SK-N-SH treated with all-trans-retinoic acid at 6 μM for 48 hours (cell line): ENCODE measurements at regions not wholly inside any gene's neighbourhood (a gene's known extent, or its start where the extent isn't known, plus 50 kb on each side); places are given as distances from the start of the nearest gene placed in this dataset.

Experiments used
- GLIS3 ChIP-seq: fragments of 250-450 bp; sonication (Bioruptor Pico); IDR thresholded peaks from 2 replicates; pipeline ENCODE4 v1.5.0; 2020; ENCODE audit warnings: mild to moderate bottlenecking, moderate library complexity
- ISL1 ChIP-seq: fragments of 250-450 bp; sonication (Bioruptor Pico); IDR thresholded peaks from 2 replicates; pipeline ENCODE4 v2.1.2; 2022; ENCODE audit warnings: mild to moderate bottlenecking, moderate library complexity
- PPARA ChIP-seq: fragments of 250-450 bp; sonication (Bioruptor Pico); IDR thresholded peaks from 2 replicates; pipeline ENCODE4 v1.5.0; 2020; ENCODE audit warnings: mild to moderate bottlenecking, borderline replicate concordance
- RARB ChIP-seq: fragments of 250-450 bp; sonication (Bioruptor Pico); IDR thresholded peaks from 2 replicates; pipeline ENCODE4 v1.8.0; 2021; ENCODE audit warnings: mild to moderate bottlenecking, moderate library complexity
- TCF4 ChIP-seq: fragments of 250-450 bp; sonication (Bioruptor Pico); IDR thresholded peaks from 2 replicates; pipeline ENCODE4 v1.8.0; 2021; ENCODE audit warnings: mild to moderate bottlenecking, moderate library complexity, borderline replicate concordance
- ZC3H10 ChIP-seq: fragments of 250-450 bp; sonication (Bioruptor Pico); IDR thresholded peaks from 2 replicates; pipeline ENCODE4 v1.5.1; 2021; ENCODE audit warnings: mild to moderate bottlenecking, moderate library complexity
- ZFP3 ChIP-seq: fragments of 250-450 bp; sonication (Bioruptor Pico); IDR thresholded peaks from 2 replicates; pipeline ENCODE4 v1.5.0; 2020; ENCODE audit warnings: mild to moderate bottlenecking, moderate library complexity
- ZFP30 ChIP-seq: fragments of 450-650 bp; formaldehyde crosslinking; IDR thresholded peaks from 2 replicates; pipeline ENCODE4 v1.5.0; 2022; ENCODE audit warnings: mild to moderate bottlenecking, moderate library complexity
- TF ChIP-seq, protein P1 (sequence below): fragments of 250-450 bp; sonication (Bioruptor Pico); IDR thresholded peaks from 2 replicates; pipeline ENCODE4 v1.5.1; 2021; ENCODE audit warnings: mild to moderate bottlenecking, moderate library complexity
- TF ChIP-seq, protein P2 (sequence below): fragments of 250-450 bp; sonication (Bioruptor Pico); IDR thresholded peaks from 2 replicates; pipeline ENCODE4 v1.8.0; 2020; ENCODE audit warnings: mild to moderate bottlenecking, moderate library complexity, borderline replicate concordance
- TF ChIP-seq, protein P3 (sequence below): fragments of 250-450 bp; sonication (Bioruptor Pico); IDR thresholded peaks from 2 replicates; pipeline ENCODE4 v1.5.0; 2020; ENCODE audit warnings: mild to moderate bottlenecking, moderate library complexity

DNA sequence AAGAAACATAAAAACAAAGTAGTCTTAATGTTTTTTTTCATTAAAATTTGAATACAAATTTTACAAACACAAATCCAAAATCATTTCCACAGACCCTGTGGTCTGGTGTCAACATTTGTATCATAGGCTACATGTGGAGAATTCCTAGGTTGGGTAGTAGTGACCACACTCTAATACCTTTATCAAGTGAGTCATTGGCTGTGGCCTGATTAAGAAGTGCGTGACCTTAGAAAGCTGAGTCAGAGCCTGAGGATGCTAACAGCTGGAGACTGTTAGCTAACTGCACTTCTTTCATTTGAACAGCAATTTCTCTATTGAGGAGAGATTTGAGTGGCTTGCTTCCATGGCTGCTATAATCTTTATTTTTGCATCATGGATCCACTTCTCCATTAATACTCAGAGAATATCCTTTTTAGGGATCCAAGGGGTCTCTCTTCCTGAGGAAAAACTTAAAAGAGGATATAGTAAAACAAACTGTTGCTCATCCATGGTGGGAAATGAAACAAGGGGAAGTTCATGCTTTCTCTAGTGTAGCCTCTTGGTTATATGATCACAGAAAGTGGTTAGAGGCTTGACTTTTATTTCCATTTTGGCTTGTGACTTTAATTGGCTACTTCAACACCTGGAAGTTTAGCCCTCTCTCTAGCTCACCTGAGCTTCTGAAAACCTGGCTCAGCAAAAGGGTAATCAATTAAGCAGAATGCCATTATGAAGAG, 335.8 kb downstream of the PABPC4L start:
- no peak for TF ChIP-seq ZC3H10 (CRISPR knock-in tag)
- TF ChIP-seq TCF4 (CRISPR knock-in tag) = no peak
- no peak for TF ChIP-seq PPARA (CRISPR knock-in tag)
- no peak for TF ChIP-seq ZFP30 (CRISPR knock-in tag)
- no peak for TF ChIP-seq GLIS3
- no peak for TF ChIP-seq RARB
- TF ChIP-seq ZFP3 (CRISPR knock-in tag) = no peak
- TF ChIP-seq, protein P1, sequence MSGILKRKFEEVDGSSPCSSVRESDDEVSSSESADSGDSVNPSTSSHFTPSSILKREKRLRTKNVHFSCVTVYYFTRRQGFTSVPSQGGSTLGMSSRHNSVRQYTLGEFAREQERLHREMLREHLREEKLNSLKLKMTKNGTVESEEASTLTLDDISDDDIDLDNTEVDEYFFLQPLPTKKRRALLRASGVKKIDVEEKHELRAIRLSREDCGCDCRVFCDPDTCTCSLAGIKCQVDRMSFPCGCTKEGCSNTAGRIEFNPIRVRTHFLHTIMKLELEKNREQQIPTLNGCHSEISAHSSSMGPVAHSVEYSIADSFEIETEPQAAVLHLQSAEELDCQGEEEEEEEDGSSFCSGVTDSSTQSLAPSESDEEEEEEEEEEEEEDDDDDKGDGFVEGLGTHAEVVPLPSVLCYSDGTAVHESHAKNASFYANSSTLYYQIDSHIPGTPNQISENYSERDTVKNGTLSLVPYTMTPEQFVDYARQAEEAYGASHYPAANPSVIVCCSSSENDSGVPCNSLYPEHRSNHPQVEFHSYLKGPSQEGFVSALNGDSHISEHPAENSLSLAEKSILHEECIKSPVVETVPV (CRISPR knock-in tag) = no peak
- TF ChIP-seq, protein P2, sequence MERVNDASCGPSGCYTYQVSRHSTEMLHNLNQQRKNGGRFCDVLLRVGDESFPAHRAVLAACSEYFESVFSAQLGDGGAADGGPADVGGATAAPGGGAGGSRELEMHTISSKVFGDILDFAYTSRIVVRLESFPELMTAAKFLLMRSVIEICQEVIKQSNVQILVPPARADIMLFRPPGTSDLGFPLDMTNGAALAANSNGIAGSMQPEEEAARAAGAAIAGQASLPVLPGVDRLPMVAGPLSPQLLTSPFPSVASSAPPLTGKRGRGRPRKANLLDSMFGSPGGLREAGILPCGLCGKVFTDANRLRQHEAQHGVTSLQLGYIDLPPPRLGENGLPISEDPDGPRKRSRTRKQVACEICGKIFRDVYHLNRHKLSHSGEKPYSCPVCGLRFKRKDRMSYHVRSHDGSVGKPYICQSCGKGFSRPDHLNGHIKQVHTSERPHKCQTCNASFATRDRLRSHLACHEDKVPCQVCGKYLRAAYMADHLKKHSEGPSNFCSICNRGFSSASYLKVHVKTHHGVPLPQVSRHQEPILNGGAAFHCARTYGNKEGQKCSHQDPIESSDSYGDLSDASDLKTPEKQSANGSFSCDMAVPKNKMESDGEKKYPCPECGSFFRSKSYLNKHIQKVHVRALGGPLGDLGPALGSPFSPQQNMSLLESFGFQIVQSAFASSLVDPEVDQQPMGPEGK (CRISPR knock-in tag) = no peak
- TF ChIP-seq, protein P3, sequence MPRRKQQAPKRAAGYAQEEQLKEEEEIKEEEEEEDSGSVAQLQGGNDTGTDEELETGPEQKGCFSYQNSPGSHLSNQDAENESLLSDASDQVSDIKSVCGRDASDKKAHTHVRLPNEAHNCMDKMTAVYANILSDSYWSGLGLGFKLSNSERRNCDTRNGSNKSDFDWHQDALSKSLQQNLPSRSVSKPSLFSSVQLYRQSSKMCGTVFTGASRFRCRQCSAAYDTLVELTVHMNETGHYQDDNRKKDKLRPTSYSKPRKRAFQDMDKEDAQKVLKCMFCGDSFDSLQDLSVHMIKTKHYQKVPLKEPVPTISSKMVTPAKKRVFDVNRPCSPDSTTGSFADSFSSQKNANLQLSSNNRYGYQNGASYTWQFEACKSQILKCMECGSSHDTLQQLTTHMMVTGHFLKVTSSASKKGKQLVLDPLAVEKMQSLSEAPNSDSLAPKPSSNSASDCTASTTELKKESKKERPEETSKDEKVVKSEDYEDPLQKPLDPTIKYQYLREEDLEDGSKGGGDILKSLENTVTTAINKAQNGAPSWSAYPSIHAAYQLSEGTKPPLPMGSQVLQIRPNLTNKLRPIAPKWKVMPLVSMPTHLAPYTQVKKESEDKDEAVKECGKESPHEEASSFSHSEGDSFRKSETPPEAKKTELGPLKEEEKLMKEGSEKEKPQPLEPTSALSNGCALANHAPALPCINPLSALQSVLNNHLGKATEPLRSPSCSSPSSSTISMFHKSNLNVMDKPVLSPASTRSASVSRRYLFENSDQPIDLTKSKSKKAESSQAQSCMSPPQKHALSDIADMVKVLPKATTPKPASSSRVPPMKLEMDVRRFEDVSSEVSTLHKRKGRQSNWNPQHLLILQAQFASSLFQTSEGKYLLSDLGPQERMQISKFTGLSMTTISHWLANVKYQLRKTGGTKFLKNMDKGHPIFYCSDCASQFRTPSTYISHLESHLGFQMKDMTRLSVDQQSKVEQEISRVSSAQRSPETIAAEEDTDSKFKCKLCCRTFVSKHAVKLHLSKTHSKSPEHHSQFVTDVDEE = no peak
- TF ChIP-seq ISL1 = no peak
